ENCODE measurements at regions not wholly inside any gene's neighbourhood (a gene's known extent, or its start where the extent isn't known, plus 50 kb on each side); places are given as distances from the start of the nearest gene placed in this dataset.

- H3K4me3 ChIP-seq, result no peak overlapping the region
- no peaks in the 10 kb centered on the region for H3K27me3 ChIP-seq (replicated peaks in 1 of 7)
- no peaks in the 10 kb centered on the region for H3K4me1 ChIP-seq
- H3K36me3 ChIP-seq, result no peaks in the 10 kb centered on the region
- TF ChIP-seq CTCF (IDR thresholded peaks at IDR 0.05 in 8 of 11, conservative IDR thresholded peaks at IDR 0.05 in 3 of 11) (no peak), POLR2AphosphoS5 (IDR thresholded peaks at IDR 0.05) (no peak), POLR2A (IDR thresholded peaks at IDR 0.05) (no peak)
- DNase-seq, result no peak
- no peak overlapping the region for H3K27ac ChIP-seq
- H3K9me3 ChIP-seq, result peaks cover 0 to 15% (median 12%) of the 10 kb centered on the region in 8 donors
- intact Hi-C loops (cut with DNase I; ENCODE audit: low total_unique reads), result no loop called here
Observed at GRCh38 chr12:16891673-16892072, 285.7 kb upstream of the LMO3 start.

- 84 to 98% (median 91%) methylated on average over 2 of the region's 2 CpGs for WGBS, 5 donors
Observed at GRCh38 chr12:16884819-16885218, 278.9 kb upstream of the LMO3 start.

GRCh38 chr12:16884056-16884455 is 278.1 kb upstream of the LMO3 start:
- no peak for TF ChIP-seq CTCF (IDR thresholded peaks at IDR 0.05 in 8 of 11, conservative IDR thresholded peaks at IDR 0.05 in 3 of 11)
- no peak for TF ChIP-seq POLR2A (IDR thresholded peaks at IDR 0.05)
- no peak for TF ChIP-seq POLR2AphosphoS5 (IDR thresholded peaks at IDR 0.05)
- no peaks in the 10 kb centered on the region for H3K27me3 ChIP-seq (replicated peaks in 1 of 7)
- no peaks in the 10 kb centered on the region for H3K4me1 ChIP-seq
- H3K27ac ChIP-seq, result no peak overlapping the region
- no peak overlapping the region for H3K4me3 ChIP-seq
- 60 to 85% (median 76%) methylated on average over 1 of the region's 1 CpG for WGBS, 5 donors
- intact Hi-C loops (cut with DNase I; ENCODE audit: low total_unique reads), result no loop called here
- DNase-seq, result no peak
- H3K9me3 ChIP-seq, result peaks cover 0 to 10% (median 4%) of the 10 kb centered on the region in 8 donors
- no peaks in the 10 kb centered on the region for H3K36me3 ChIP-seq

More at GRCh38 chr12:16884819-16885218, 278.9 kb upstream of the LMO3 start:
- Histone ChIP-seq H3K27me3 (replicated peaks in 1 of 7) (no peaks in the 10 kb centered on the region), H3K36me3 (no peaks in the 10 kb centered on the region), H3K9me3 (peaks cover 0 to 15% (median 9%) of the 10 kb centered on the region in 8 donors), H3K27ac (no peak overlapping the region), H3K4me1 (no peaks in the 10 kb centered on the region), H3K4me3 (no peak overlapping the region)
- TF ChIP-seq POLR2AphosphoS5 (IDR thresholded peaks at IDR 0.05) (no peak), CTCF (IDR thresholded peaks at IDR 0.05 in 8 of 11, conservative IDR thresholded peaks at IDR 0.05 in 3 of 11) (no peak), POLR2A (IDR thresholded peaks at IDR 0.05) (no peak)
- no peak for DNase-seq
- intact Hi-C loops (cut with DNase I; ENCODE audit: low total_unique reads), result no loop called here

GRCh38 chr12:16881986-16882570 is 276.1 kb upstream of the LMO3 start:
- no peak for DNase-seq
- no peaks in the 10 kb centered on the region for H3K4me1 ChIP-seq
- H3K36me3 ChIP-seq, result no peaks in the 10 kb centered on the region
- no peaks in the 10 kb centered on the region for H3K27me3 ChIP-seq (replicated peaks in 1 of 7)
- intact Hi-C loops (cut with DNase I; ENCODE audit: low total_unique reads), result no loop called here
- H3K27ac ChIP-seq, result no peak overlapping the region
- no peak for TF ChIP-seq POLR2AphosphoS5 (IDR thresholded peaks at IDR 0.05)
- TF ChIP-seq CTCF (IDR thresholded peaks at IDR 0.05 in 8 of 11, conservative IDR thresholded peaks at IDR 0.05 in 3 of 11), result no peak
- TF ChIP-seq POLR2A (IDR thresholded peaks at IDR 0.05), result no peak
- 88 to 94% (median 89%) methylated on average over 4 of the region's 4 CpGs for WGBS, 5 donors
- no peak overlapping the region for H3K4me3 ChIP-seq
- H3K9me3 ChIP-seq, result peaks cover 0 to under 1% (median 0%) of the 10 kb centered on the region in 8 donors

Measured in spleen (tissue), 11 donors.